SKM-1 treated with dmso at 0.1 percent for 144 hours (cell line): ENCODE measurements at regions not wholly inside any gene's neighbourhood (a gene's known extent, or its start where the extent isn't known, plus 50 kb on each side); places are given as distances from the start of the nearest gene placed in this dataset.

ENCODE experiments used
- DNase-seq: peaks from one replicate; lab custom pipeline; 2025; ENCODE audit not compliant: unreplicated experiment; lab: John Stamatoyannopoulos, UW

DNA sequence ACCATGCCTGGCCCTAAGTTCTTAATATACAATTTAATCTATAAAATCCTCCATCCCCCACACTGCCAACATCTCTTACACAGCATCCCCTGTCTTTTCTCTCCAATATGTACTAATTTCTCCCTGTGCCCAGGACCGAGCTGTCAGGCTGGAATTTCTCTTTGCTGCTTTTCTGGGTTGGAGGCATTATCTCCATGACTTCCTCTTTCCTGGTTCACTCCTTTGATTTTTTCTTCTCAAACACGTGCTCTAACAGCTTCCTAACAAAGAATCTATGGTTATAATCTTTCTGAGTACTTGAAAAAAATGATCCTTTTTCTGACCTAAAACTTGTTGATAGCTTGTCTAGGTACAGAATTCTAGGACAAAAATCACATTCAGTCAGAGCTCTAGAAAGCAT lies 112.8 kb downstream of the C1D start:
- no peak for DNase-seq

DNA sequence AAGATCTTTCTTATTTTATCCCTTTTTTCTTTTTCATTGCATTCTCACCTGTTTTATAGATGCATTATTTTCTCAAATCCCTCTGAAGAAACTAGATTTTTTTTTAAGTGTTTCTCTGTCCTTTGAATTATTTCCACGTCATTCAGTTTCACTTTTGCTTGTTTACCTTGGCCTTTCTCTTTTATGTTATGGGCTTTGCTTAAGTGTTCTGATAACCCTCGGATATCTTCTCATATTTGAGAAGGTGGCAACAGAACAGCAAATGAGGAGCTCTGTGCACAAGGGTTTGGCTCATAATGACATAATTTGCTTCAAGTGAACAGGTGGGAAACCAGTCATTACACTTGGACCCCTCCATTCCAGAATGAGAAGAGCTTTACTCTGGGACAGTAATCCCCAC lies 111.9 kb downstream of the C1D start:
- DNase-seq = no peak

DNA sequence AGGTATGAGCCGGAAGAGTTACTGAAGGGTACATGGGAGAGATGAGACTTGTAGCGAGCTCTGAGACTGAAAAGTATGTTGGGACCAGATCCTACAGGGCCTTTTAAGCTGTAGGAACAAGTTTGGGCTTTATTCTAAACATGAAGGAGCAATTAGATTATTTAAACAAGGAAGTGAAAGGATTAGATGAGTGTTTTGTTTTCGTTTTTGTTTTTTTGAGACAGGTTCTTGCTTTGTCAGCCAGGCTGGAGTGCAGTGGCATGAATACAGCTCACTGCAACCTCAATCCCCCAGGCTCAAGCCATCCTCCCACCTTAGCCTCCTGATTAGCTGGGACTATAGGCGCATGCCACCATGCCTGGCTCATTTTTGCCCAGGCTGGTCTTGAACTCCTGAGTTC lies 110.7 kb downstream of the C1D start:
- DNase-seq = no peak

DNA sequence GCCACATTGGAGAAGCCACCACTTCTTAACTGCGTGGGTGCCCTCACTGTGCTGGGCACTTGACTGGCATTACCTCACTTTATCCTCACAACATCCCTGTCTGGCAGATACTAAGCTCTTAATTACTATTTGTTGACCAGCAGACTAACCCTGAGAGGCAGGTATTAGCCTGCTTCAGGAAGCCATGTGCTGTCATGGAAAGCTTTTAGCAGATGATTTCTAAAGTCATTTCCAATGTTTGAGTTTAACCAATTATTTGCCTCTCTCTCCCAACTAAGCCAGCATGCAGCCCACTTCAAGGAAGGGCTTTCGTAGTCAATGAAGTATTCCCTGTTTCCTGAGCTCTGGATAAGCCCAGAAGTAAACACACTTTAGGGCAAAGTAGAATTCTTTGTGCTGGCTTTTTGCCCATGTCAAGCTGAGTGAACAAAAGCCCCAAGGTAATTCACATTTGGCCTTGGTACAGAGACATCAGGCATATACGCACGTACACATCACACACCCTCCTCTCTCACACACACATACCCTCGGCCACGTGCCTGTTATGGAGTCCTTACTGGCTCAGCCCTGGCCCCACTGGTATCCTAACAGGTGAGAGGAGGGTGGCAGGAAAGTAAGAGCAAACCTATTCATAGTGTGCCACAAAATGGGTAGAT lies 108.6 kb downstream of the C1D start:
- DNase-seq = no peak

DNA sequence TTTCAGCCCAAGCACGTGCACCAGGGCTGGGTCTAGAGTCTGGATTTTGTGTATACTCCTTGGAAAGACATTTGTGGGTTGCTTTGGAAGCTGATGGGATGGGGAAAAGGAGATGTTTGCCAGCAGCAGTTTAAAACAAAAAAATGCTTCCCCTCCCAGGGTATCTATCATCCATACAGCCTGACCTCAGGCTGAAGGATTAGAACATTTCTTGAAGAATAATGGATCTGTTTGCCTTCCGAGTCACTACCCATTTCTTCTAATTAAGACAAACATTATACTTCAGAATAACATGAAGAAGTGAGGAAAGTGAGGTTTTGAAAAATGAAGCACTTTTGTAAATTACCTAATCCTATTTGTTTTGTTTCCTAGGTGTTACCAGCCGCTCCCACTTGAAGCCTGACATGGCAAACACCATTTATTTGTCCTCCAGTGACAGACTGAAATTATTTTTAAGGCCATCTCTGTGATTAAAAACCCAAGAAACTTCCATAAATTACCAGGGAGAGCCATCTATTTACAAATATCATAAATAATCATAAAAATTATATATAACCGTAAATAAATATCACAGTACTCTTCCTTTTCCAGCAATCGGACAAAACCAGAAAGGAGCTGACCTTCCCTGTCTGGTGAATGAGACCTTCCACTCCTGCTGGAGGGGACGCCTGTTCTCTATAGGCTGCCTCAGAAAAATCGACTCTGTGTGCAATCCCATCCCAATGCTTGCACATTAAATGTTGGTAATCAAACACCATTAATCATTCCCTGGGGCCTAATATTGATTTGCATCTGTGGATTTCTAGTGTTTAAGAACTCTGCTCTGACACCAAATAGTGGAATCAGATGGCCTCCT lies 106.8 kb downstream of the C1D start:
- no peak for DNase-seq

DNA sequence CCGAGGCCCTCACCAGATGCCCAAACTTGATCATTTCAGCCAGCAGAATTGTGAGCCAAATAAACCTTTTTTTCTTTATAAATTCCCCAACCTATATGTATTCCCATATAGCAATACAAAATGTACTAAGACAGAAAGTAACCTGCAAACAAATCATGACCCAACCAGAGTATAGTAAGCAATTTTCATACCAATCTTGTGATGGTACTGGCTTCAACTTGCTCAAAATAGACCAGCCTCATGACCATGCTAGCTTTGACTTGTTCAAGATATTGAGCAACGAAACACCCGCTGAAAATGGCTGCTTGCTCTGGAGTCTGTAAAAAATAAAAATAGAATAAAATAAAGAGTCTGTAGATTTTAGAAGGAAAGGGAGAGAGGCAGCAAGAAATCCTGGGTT lies 97.6 kb downstream of the C1D start:
- no peak for DNase-seq

DNA sequence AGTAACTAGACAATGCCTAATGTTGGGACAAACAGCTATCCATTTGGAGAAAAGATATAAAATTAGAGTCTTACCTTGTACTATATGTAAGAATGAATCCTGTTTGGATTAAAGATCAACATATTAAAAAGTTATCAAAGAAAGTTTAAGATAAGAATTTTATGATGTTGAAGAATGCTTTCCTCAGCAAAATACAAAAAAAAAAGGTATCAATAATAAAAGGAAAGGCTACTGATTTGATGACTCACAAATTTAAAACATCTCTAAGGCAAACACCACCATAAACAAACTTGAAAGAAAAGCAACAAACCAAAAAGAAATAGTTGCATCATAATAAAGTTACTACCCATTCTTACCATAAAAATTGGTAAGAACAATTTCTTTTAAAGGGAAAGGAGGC lies 92.7 kb downstream of the C1D start:
- DNase-seq = no peak

DNA sequence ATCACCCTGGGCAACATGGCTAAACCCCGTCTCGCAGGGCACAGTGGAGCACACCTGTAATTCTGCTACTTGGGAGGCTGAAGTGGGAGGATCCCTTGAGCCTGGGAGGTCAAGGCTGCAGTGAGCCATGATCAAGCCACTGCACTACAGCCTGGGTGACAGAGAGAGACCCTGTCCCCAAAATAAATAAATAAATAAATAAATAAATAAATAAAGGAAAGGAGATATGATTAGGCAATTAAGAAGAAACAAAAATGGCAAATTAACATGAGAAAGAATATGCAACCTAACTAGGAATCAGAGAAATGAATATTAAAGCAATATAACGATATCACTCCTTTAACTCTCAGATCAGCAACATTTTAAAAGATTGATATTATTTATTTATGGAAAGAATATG lies 92.3 kb downstream of the C1D start:
- DNase-seq = no peak

DNA sequence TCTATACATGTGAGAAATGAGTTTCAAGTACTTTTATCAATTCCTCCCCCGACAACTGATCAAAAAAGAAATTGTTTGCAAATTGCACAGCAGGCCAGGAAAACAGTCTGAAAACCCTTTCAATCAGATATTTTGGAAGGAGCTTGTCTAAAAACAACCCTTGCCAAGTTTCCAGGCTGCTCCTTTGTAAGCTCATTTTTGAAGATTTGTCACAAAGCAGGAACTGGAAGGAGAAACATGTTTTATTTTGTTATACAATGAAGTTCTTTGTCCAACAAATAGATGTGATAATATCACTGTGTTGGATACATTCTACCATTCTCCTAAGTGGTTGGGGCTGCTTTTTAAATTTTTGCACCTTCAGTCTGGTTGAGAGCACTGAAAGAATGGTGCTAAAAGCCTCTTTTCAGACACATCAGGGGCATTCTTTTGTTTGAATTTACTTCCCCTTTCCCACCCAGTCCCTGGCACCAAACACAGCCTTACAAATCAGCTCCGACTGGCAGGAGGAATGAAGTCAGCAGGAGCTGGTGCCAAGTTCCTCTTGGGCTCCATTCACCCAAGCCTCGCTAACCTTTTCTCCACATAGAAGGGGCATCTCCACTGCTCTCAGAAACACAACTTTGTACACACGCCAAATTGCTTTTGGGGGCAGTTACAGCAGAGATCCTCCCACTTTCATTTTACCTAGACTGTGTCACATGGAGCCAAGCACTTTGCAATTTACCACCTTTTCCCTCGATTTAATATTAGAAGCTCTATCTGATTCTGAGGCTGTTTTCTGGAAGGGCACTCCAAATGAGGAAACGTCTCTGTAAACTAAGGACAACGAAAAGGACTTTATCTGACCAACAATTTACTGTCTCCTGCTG lies 88.0 kb downstream of the C1D start:
- DNase-seq = no peak

DNA sequence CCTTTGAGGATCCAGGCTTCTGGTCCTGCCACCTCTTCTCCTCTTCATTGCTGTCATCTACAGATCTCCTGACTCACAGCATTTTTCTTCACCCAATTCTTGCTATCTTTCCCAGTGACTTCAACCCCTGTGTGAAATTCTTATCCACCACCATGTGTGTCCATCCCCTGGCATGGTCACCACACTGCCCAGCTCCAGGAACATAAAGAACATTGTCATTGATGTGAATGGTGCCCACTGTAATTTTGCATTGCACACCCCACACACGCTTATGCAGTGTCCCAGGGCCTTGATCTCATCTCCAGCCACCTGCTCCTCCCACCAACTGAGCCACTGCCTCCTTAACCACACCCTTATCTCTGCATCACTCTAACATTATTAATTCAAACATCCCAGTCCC lies 85.3 kb downstream of the C1D start:
- no peak for DNase-seq

DNA sequence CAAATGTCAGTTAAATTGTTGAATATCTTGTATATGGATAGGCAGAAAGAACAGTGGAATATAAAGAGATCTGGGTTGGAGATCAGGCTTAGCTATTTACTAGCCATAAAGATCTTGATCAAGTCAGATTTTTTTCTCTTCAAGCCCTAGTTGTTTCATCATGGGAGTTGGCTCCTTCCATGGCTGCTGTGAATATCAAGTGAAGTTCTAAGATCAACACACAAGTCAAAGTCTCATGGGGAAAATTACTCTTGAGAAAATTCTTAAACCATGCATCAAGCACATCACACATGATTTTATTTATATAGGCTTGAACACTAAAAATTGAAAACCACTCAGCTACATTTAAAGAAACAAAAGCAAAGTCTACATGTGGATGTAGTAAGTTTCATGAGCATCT lies 79.8 kb downstream of the C1D start:
- DNase-seq = no peak

DNA sequence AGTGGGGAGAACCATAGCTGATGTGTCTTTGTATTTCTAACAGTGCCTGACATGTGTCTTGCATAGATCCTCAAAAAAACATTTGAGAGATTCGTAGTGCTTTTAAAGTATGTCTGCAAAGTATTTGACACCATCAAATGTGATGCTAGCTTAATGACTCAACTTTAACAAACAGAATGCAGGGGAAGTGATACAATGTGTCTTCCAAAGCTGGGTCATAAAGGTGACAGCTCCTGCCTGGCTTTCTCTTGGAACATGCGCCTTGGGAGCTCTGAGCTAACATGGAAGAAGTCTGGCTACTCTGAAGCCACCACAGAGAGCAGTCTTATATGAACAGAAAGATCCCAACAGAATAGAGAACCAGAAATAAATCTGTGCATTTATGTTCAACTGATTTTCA lies 78.2 kb downstream of the C1D start:
- no peak for DNase-seq

DNA sequence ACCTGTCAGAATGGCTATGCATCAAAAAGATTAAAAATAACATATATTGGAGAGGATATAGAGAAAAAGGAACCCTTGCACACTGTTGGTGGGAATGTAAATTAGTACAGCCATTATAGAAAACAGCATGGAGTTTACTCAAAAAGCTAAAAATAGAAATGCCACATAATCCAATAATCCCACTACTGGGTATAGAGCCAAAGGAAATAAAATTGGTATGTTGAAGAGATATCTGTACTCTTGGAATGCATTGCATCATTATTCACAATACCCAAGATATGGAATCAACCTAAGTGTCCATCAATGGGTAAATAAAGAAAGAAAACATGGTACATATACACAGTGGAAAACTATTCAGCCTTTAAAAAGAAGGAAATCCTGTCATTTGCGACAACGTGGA lies 77.2 kb downstream of the C1D start:
- no peak for DNase-seq

DNA sequence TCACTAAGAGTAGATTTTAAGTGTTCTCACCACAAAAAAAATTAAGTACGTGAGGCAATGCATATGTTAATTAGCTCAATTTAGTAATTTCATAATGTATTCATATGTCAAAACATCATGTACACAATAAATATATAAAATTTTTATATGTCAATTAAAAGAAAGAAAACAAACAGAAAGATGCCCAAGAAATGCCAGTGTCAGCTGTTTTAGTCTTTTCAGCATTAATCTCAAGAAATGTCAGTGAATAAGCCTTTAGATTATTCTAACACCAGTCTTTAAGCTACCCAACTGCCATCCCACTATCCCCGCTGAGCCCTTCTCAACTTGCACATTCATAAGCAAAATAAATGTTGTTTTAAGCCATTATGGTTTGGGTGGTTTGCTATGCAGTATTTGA lies 76.5 kb downstream of the C1D start:
- DNase-seq = no peak
